Gastrocnemius medialis (tissue), 4 donors: ENCODE measurements at regions not wholly inside any gene's neighbourhood (a gene's known extent, or its start where the extent isn't known, plus 50 kb on each side); places are given as distances from the start of the nearest gene placed in this dataset.

Experiments
- POLR2A ChIP-seq, 2 donors: fragments of 450-650 bp; IDR thresholded peaks; one replicate each; pipeline ENCODE4 v1.6.1; 2017; ENCODE audit warnings: antibody characterized with exemption in 2 of 2, mild to moderate bottlenecking in 2 of 2, moderate library complexity in 2 of 2
- TF ChIP-seq, protein P1 (sequence below), 5 experiments: fragments of 450-650 bp in 3 of 5; fragments of 200-600 bp in 2 of 5; sonication (generic) in 2 of 5; IDR thresholded peaks in 4 of 5; conservative IDR thresholded peaks in 1 of 5; 1 replicate in 4 of 5; 2 replicates in 1 of 5; pipeline ENCODE4 v1.5.1; 2016 to 2019; ENCODE audit warnings: antibody characterized with exemption in 5 of 5, mild to moderate bottlenecking in 3 of 5, moderate library complexity in 3 of 5

GRCh38 chr12:92438641-92439419 is 264.0 kb upstream of the PLEKHG7 start:
- TF ChIP-seq, protein P1, sequence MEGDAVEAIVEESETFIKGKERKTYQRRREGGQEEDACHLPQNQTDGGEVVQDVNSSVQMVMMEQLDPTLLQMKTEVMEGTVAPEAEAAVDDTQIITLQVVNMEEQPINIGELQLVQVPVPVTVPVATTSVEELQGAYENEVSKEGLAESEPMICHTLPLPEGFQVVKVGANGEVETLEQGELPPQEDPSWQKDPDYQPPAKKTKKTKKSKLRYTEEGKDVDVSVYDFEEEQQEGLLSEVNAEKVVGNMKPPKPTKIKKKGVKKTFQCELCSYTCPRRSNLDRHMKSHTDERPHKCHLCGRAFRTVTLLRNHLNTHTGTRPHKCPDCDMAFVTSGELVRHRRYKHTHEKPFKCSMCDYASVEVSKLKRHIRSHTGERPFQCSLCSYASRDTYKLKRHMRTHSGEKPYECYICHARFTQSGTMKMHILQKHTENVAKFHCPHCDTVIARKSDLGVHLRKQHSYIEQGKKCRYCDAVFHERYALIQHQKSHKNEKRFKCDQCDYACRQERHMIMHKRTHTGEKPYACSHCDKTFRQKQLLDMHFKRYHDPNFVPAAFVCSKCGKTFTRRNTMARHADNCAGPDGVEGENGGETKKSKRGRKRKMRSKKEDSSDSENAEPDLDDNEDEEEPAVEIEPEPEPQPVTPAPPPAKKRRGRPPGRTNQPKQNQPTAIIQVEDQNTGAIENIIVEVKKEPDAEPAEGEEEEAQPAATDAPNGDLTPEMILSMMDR (IDR thresholded peaks at IDR 0.05 in 4 of 5, conservative IDR thresholded peaks at IDR 0.05 in 1 of 5): no peak
- no peak for TF ChIP-seq POLR2A (IDR thresholded peaks at IDR 0.05)
